Endothelial cell of umbilical vein (primary cell): ENCODE measurements at regions not wholly inside any gene's neighbourhood (a gene's known extent, or its start where the extent isn't known, plus 50 kb on each side); places are given as distances from the start of the nearest gene placed in this dataset.

Experiments
- CTCF ChIP-seq, 2 donors: IDR thresholded peaks; 1 replicate in 1 of 2; 2 replicates in 1 of 2; pipeline ENCODE4 v1.5.1; 2011; ENCODE audit warnings: low read length in 2 of 2, mild to moderate bottlenecking in 2 of 2, moderate library complexity in 2 of 2, control low read depth in 1 of 2, inconsistent platforms in 1 of 2, low read depth in 1 of 2; ENCODE audit not compliant: insufficient read depth in 1 of 2; ENCODE audit errors: extremely low read depth in 1 of 2
- JUN ChIP-seq: IDR thresholded peaks from 2 replicates; pipeline ENCODE4 v1.6.1; 2011; ENCODE audit warnings: borderline replicate concordance, low read depth; ENCODE audit not compliant: insufficient read length, insufficient read depth
- MYC ChIP-seq: IDR thresholded peaks from one replicate; pipeline ENCODE4 v1.6.1; 2011; ENCODE audit warnings: mild to moderate bottlenecking, low read depth, low read length

GRCh38 chr7:113176836-113177235 lies 58.5 kb upstream of the SMIM30 start:
- TF ChIP-seq JUN (no peak), CTCF (IDR thresholded peaks at IDR 0.05; ENCODE audit: extremely low read depth in 1 of 2, insufficient read depth in 1 of 2, low read depth in 1 of 2, low read length in 2 of 2) (no peak), MYC (no peak)
